ENCODE measurements at regions not wholly inside any gene's neighbourhood (a gene's known extent, or its start where the extent isn't known, plus 50 kb on each side); places are given as distances from the start of the nearest gene placed in this dataset.

DNA sequence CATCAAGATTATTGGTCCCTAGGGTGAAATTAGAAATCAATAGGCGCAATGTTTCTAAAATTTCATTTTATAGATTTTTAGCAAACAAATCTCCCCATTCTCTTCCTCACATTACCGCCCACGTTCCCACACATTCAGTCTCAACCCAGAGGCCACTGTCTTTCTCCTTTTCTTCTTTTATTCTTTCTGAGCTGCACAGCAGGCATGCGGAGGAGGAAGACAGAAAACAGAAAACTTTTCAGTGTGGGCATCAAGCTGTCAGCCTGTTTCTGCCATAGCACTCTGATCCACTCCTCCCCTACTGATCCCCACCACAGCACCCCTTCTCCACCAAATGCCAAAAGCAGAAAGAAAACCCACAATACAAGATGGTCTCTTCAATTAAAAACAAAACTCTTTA, 94.8 kb upstream of the ADAMTS3 start:
- TF ChIP-seq, protein P1, sequence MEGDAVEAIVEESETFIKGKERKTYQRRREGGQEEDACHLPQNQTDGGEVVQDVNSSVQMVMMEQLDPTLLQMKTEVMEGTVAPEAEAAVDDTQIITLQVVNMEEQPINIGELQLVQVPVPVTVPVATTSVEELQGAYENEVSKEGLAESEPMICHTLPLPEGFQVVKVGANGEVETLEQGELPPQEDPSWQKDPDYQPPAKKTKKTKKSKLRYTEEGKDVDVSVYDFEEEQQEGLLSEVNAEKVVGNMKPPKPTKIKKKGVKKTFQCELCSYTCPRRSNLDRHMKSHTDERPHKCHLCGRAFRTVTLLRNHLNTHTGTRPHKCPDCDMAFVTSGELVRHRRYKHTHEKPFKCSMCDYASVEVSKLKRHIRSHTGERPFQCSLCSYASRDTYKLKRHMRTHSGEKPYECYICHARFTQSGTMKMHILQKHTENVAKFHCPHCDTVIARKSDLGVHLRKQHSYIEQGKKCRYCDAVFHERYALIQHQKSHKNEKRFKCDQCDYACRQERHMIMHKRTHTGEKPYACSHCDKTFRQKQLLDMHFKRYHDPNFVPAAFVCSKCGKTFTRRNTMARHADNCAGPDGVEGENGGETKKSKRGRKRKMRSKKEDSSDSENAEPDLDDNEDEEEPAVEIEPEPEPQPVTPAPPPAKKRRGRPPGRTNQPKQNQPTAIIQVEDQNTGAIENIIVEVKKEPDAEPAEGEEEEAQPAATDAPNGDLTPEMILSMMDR (IDR thresholded peaks at IDR 0.05) = no peak
- no peak for TF ChIP-seq POLR2A (IDR thresholded peaks at IDR 0.05)

All from esophagus squamous epithelium (tissue), 4 donors.